K562 (cell line): ENCODE measurements at regions not wholly inside any gene's neighbourhood (a gene's known extent, or its start where the extent isn't known, plus 50 kb on each side); places are given as distances from the start of the nearest gene placed in this dataset.

Experiments used
- ATAC-seq: fragments of 200-7000 bp; cut with Tn5 transposase; 3 replicates; pipeline ENCODE4 v1.9.1; 2020; ENCODE audit warnings: moderate library complexity
- BruUV-seq: library from RNA; stranded (reverse); fragments of 400-500 nt; replicated peaks from 2 replicates; lab custom pipeline; 2021; lab: Mats Ljungman, UMichigan
- CTCF ChIA-PET: fragments of 300-600 bp; formaldehyde crosslinking; extraction: SDS; loops from one replicate; lab custom pipeline; 2021; ENCODE audit warnings: low intra/inter-chr PET ratio; lab: Yijun Ruan, JAX
- POLR2A ChIA-PET: fragments of 300-600, 350-650 bp; sonication (Branson Sonifier 250); formaldehyde crosslinking; extraction: SDS; loops from one replicate; lab custom pipeline; 2021; ENCODE audit warnings: antibody characterized with exemption, inconsistent platforms; lab: Yijun Ruan, JAX
- DNase-seq, 4 experiments: peaks; one replicate each; pipeline versions ENCODE4 v3.0.0 to v3.0.0-alpha.2; 2011 to 2018; ENCODE audit warnings: low spot score in 3 of 4, mixed read lengths in 3 of 4; ENCODE audit errors: extremely low read depth in 1 of 4
- FAIRE-seq: peaks from 2 replicates; lab custom pipeline; 2011; peaks lifted over from hg19 to GRCh38; lab: Jason Lieb, UNC
- H2AFZ ChIP-seq: 2 replicates; pipeline ENCODE4 v1.6.0; 2011; ENCODE audit warnings: low read depth, low read length, control low read depth, inconsistent platforms
- H3K27ac ChIP-seq: fragments of 200-600 bp; 3 replicates; pipeline ENCODE4 v1.8.0; 2011; ENCODE audit warnings: low read depth, mild to moderate bottlenecking, control low read depth, inconsistent platforms, low read length, moderate library complexity, mixed read lengths; ENCODE audit errors: extremely low read depth
- H3K27me3 ChIP-seq, 2 experiments: fragments of 300-600 bp in 1 of 2; 2 replicates in 1 of 2; 3 replicates in 1 of 2; pipeline versions ENCODE4 v1.6.0 to v1.8.0; 2011; ENCODE audit warnings: inconsistent platforms in 2 of 2, low read length in 2 of 2, mild to moderate bottlenecking in 1 of 2, mixed read lengths in 1 of 2, moderate library complexity in 1 of 2; ENCODE audit not compliant: control insufficient read depth in 2 of 2, insufficient read depth in 2 of 2
- H3K36me3 ChIP-seq: fragments of 300-600 bp; 3 replicates; pipeline ENCODE4 v1.8.0; 2011; ENCODE audit warnings: mild to moderate bottlenecking, low read length, inconsistent platforms; ENCODE audit not compliant: control insufficient read depth, insufficient read depth
- H3K4me1 ChIP-seq, 2 experiments: fragments of 200-600 bp in 1 of 2; replicated peaks in 1 of 2; 2 replicates in 1 of 2; 3 replicates in 1 of 2; pipeline versions ENCODE4 v1.5.1 to v1.8.0; 2011; ENCODE audit warnings: inconsistent platforms in 2 of 2, low read length in 2 of 2, mild to moderate bottlenecking in 1 of 2, mixed read lengths in 1 of 2, moderate library complexity in 1 of 2; ENCODE audit not compliant: control insufficient read depth in 2 of 2, insufficient read depth in 2 of 2
- H3K4me2 ChIP-seq: 2 replicates; pipeline ENCODE4 v1.6.1; 2011; ENCODE audit warnings: low read length, control low read depth, inconsistent platforms, mixed read lengths; ENCODE audit not compliant: insufficient read depth
- H3K4me3 ChIP-seq: fragments of 200-600 bp; sonication (generic), shearing (Covaris generic); 2 replicates; pipeline ENCODE4 v1.5.1; 2016; ENCODE audit warnings: control low read depth, inconsistent platforms
- H3K79me2 ChIP-seq: fragments of 200-600 bp; 3 replicates; pipeline ENCODE4 v1.8.0; 2011; ENCODE audit warnings: low read length, inconsistent platforms; ENCODE audit not compliant: control insufficient read depth, insufficient read depth
- H3K9ac ChIP-seq, 2 experiments: 2 replicates each; pipeline versions ENCODE4 v1.6.0 to v1.6.1; 2011; ENCODE audit warnings: low read depth in 2 of 2, low read length in 2 of 2, control low read depth in 1 of 2, inconsistent platforms in 1 of 2, mild to moderate bottlenecking in 1 of 2, mixed read lengths in 1 of 2; ENCODE audit not compliant: insufficient read depth in 1 of 2
- H3K9me1 ChIP-seq: one replicate; pipeline ENCODE4 v1.6.0; 2011; ENCODE audit warnings: inconsistent platforms, mild to moderate bottlenecking, low read length, moderate library complexity; ENCODE audit not compliant: control insufficient read depth, insufficient read depth
- H3K9me3 ChIP-seq: replicated peaks from 2 replicates; pipeline ENCODE4 v1.5.1; 2011; ENCODE audit warnings: low read depth, low read length, inconsistent platforms; ENCODE audit not compliant: control insufficient read depth, insufficient read depth
- H4K20me1 ChIP-seq: replicated peaks from 2 replicates; pipeline ENCODE4 v1.6.1; 2011; ENCODE audit warnings: low read length, inconsistent platforms, mixed read lengths; ENCODE audit not compliant: control insufficient read depth, insufficient read depth
- CXXC5 ChIP-seq: fragments of 250-450 bp; sonication (Bioruptor Pico); IDR thresholded peaks from 2 replicates; pipeline ENCODE4 v1.8.0; 2022; ENCODE audit warnings: inconsistent platforms, mild to moderate bottlenecking, moderate library complexity
- EWSR1 ChIP-seq: fragments of 450-650 bp; IDR thresholded peaks from 2 replicates; pipeline ENCODE4 v1.6.1; 2018; ENCODE audit warnings: borderline replicate concordance, mild to moderate bottlenecking, low read depth, moderate library complexity; ENCODE audit not compliant: partially characterized antibody
- FOSL1 ChIP-seq: fragments of 200-800 bp; sonication (Bioruptor generic); conservative IDR thresholded peaks from 2 replicates; pipeline ENCODE4 v1.6.1; 2016; ENCODE audit warnings: missing genetic modification characterization, missing compliant biosample characterization
- HDAC8 ChIP-seq: fragments of 450-650 bp; IDR thresholded peaks from 2 replicates; pipeline ENCODE4 v1.6.1; 2016; ENCODE audit warnings: mild to moderate bottlenecking, missing genetic modification characterization, moderate library complexity, missing compliant biosample characterization
- HMG20A ChIP-seq: fragments of 450-650 bp; formaldehyde crosslinking; conservative IDR thresholded peaks from 2 replicates; pipeline ENCODE4 v1.4.0; 2020; ENCODE audit warnings: mild to moderate bottlenecking, mixed read lengths
- HMG20B ChIP-seq: fragments of 250-450 bp; sonication (Bioruptor Pico); IDR thresholded peaks from 2 replicates; pipeline ENCODE4 v1.5.0; 2021; ENCODE audit warnings: mild to moderate bottlenecking
- MTA2 ChIP-seq: fragments of 450-650 bp; IDR thresholded peaks from 2 replicates; pipeline ENCODE4 v1.6.1; 2016; ENCODE audit warnings: low read depth
- MYNN ChIP-seq, 2 experiments: sonication (generic); formaldehyde crosslinking in 1 of 2; IDR thresholded peaks; 2 replicates each; pipeline versions ENCODE4 v1.5.0 to v1.6.1; 2016 to 2020; ENCODE audit warnings: antibody characterized with exemption in 1 of 2, missing genetic modification reagents in 1 of 2
- PCBP1 ChIP-seq: fragments of 200-400 bp; formaldehyde crosslinking; IDR thresholded peaks from 2 replicates; pipeline ENCODE4 v1.6.1; 2018; ENCODE audit warnings: mild to moderate bottlenecking, low read depth, low read length; ENCODE audit not compliant: poor library complexity, severe bottlenecking
- PKNOX1 ChIP-seq: fragments of 450-650 bp; IDR thresholded peaks from 2 replicates; pipeline ENCODE4 v1.6.1; 2016
- TAL1 ChIP-seq: fragments of 450-650 bp; IDR thresholded peaks from 2 replicates; pipeline ENCODE4 v1.6.1; 2016; ENCODE audit warnings: mild to moderate bottlenecking
- ZKSCAN8 ChIP-seq: fragments of 200-800 bp; sonication (Bioruptor generic); IDR thresholded peaks from 2 replicates; pipeline ENCODE4 v1.6.1; 2016; ENCODE audit warnings: missing genetic modification characterization, missing compliant biosample characterization
- ZNF668 ChIP-seq: fragments of 250-450 bp; sonication (Bioruptor Pico); IDR thresholded peaks from 2 replicates; pipeline ENCODE4 v1.8.0; 2022; ENCODE audit warnings: mild to moderate bottlenecking, inconsistent platforms
- WGBS: fragments of 100-300 bp; shearing (Covaris generic); methylation state at CpG from one replicate; pipeline ENCODE4 v1.1.6; 2016; ENCODE audit warnings: low coverage, mixed read lengths; ENCODE audit not compliant: insufficient coverage; ENCODE audit errors: missing lambda C conversion rate; 5-methylcytosine and 5-hydroxymethylcytosine counted together
- in situ Hi-C: fragments of 300-500 bp; cut with MboI; formaldehyde crosslinking; loops from 4 replicates; pipeline ENCODE4 v1.15.0; 2018; ENCODE audit warnings: inconsistent platforms, mixed read lengths
- intact Hi-C: fragments of 100-400 bp; cut with micrococcal nuclease; formaldehyde crosslinking; loops from 2 replicates; pipeline ENCODE4 v1.14.2; 2022

GRCh38 chr9:115264313-115264712 lies 146.4 kb upstream of the TNC start (continued):
- no peak for TF ChIP-seq HMG20A (CRISPR knock-in tag)
- no peak for TF ChIP-seq EWSR1
- TF ChIP-seq HMG20B (CRISPR knock-in tag) = no peak
- TF ChIP-seq MYNN (IDR thresholded peaks at IDR 0.05) = no peak
- no peak for TF ChIP-seq MYNN (CRISPR knock-in tag; IDR thresholded peaks at IDR 0.05)
- TF ChIP-seq, all 486 proteins: peak for 0

- no peaks in the 10 kb centered on the region for H3K9me1 ChIP-seq
- in situ Hi-C loops (no loop called here), intact Hi-C loops (no loop called here)
- POLR2A ChIA-PET = no interaction called here
- no peak overlapping the region for H3K9ac ChIP-seq
- H3K36me3 ChIP-seq = no peaks in the 10 kb centered on the region
- H3K4me2 ChIP-seq = no peak overlapping the region
- no peak overlapping the region for H3K27ac ChIP-seq
- DNase-seq (no peak), ATAC-seq (no peak), FAIRE-seq (no peak)
- H3K9me3 ChIP-seq = no peaks in the 10 kb centered on the region
- no TSS peak for BruUV-seq
- CTCF ChIA-PET = no interaction called here
- H3K27me3 ChIP-seq = no peaks in the 10 kb centered on the region
- H3K79me2 ChIP-seq = no peaks in the 10 kb centered on the region
- no peaks in the 10 kb centered on the region for H3K4me1 ChIP-seq
- no peaks in the 10 kb centered on the region for H4K20me1 ChIP-seq
- no peak overlapping the region for H3K4me3 ChIP-seq
- TF ChIP-seq CXXC5 (CRISPR knock-in tag) (no peak), ZKSCAN8 (CRISPR knock-in tag) (no peak), HDAC8 (tag) (no peak), ZNF668 (CRISPR knock-in tag) (no peak), PCBP1 (no peak), FOSL1 (no peak), TAL1 (no peak), MTA2 (no peak), PKNOX1 (no peak)
- WGBS = 4% methylated on average over 3 of the region's 3 CpGs
- no peak overlapping the region for H2AFZ ChIP-seq
Observed at GRCh38 chr9:115267790-115268189, 149.8 kb upstream of the TNC start.
